PC-9 (cell line): ENCODE measurements at regions not wholly inside any gene's neighbourhood (a gene's known extent, or its start where the extent isn't known, plus 50 kb on each side); places are given as distances from the start of the nearest gene placed in this dataset.

Experiments
- BruUV-seq: library from RNA; stranded (reverse); fragments of 400-500 nt; replicated peaks from 2 replicates; lab custom pipeline; 2021; lab: Mats Ljungman, UMichigan
- CTCF ChIA-PET: fragments of 300-600 bp; sonication (Branson Sonifier 250); formaldehyde crosslinking; loops from one replicate; lab custom pipeline; 2022; ENCODE audit warnings: antibody characterized with exemption; lab: Charles Lee
- POLR2A ChIA-PET: fragments of 300-600 bp; sonication (Branson Sonifier 250); formaldehyde crosslinking; loops from one replicate; lab custom pipeline; 2022; ENCODE audit warnings: antibody characterized with exemption; ENCODE audit not compliant: unreplicated experiment; lab: Charles Lee
- DNase-seq, 2 experiments: peaks; one replicate each; pipeline versions ENCODE4 v3.0.0 to v3.0.0-alpha.2; 2015 to 2022; ENCODE audit warnings: mixed read lengths in 1 of 2
- H2AFZ ChIP-seq: fragments of 200-600 bp; sonication (generic); 2 replicates; pipeline ENCODE4 v1.8.1; 2017; ENCODE audit warnings: antibody characterized with exemption
- H3F3A ChIP-seq: fragments of 200-600 bp; sonication (generic); 2 replicates; pipeline ENCODE4 v1.8.1; 2017; ENCODE audit warnings: antibody characterized with exemption, mild to moderate bottlenecking, low read depth; ENCODE audit not compliant: insufficient read depth
- H3K27ac ChIP-seq: fragments of 200-600 bp; sonication (generic); 2 replicates; pipeline ENCODE4 v1.6.1; 2016; ENCODE audit warnings: mixed run types
- H3K27me3 ChIP-seq: fragments of 200-600 bp; sonication (generic); 2 replicates; pipeline ENCODE4 v1.6.1; 2016; ENCODE audit warnings: low read depth, mixed run types; ENCODE audit not compliant: insufficient read depth
- H3K36me3 ChIP-seq: fragments of 200-600 bp; sonication (generic); 2 replicates; pipeline ENCODE4 v1.6.1; 2016; ENCODE audit warnings: low read depth, mixed run types
- H3K4me1 ChIP-seq: fragments of 200-600 bp; sonication (generic); replicated peaks from 2 replicates; pipeline ENCODE4 v1.6.1; 2016; ENCODE audit warnings: mixed run types; ENCODE audit not compliant: insufficient read depth
- H3K4me2 ChIP-seq: fragments of 200-600 bp; sonication (generic); 2 replicates; pipeline ENCODE4 v1.6.1; 2017; ENCODE audit warnings: mixed run types
- H3K4me3 ChIP-seq: fragments of 200-600 bp; sonication (generic); 2 replicates; pipeline ENCODE4 v1.6.1; 2016; ENCODE audit warnings: mixed run types
- H3K79me2 ChIP-seq: fragments of 200-600 bp; sonication (generic); 2 replicates; pipeline ENCODE4 v1.6.1; 2017; ENCODE audit warnings: low read depth, mixed run types
- H3K9me2 ChIP-seq: fragments of 200-600 bp; sonication (generic); 2 replicates; pipeline ENCODE4 v1.8.1; 2017; ENCODE audit warnings: mild to moderate bottlenecking; ENCODE audit not compliant: insufficient read depth
- H3K9me3 ChIP-seq: fragments of 200-600 bp; sonication (generic); 2 replicates; pipeline ENCODE4 v1.8.1; 2016; ENCODE audit warnings: low read depth; ENCODE audit not compliant: insufficient read depth
- H4K20me1 ChIP-seq: fragments of 200-600 bp; sonication (generic); 2 replicates; pipeline ENCODE4 v1.8.1; 2017; ENCODE audit not compliant: insufficient read depth
- EZH2 ChIP-seq: fragments of 200-600 bp; sonication (generic); IDR thresholded peaks from 2 replicates; pipeline ENCODE4 v1.8.0; 2017; ENCODE audit warnings: antibody characterized with exemption, low read depth
- intact Hi-C: fragments of 100-400 bp; cut with micrococcal nuclease; formaldehyde crosslinking; loops from one replicate; pipeline ENCODE4 v1.10.0; 2022; ENCODE audit not compliant: unreplicated experiment
- TF ChIP-seq, protein P1 (sequence below): fragments of 200-600 bp; sonication (generic); conservative IDR thresholded peaks from 2 replicates; pipeline ENCODE4 v1.6.1; 2017; ENCODE audit warnings: mixed run types, antibody characterized with exemption, mild to moderate bottlenecking, moderate library complexity

GRCh38 chr13:61797397-61797796, 381.7 kb upstream of the PCDH20 start:
- H3K27me3 ChIP-seq: no peaks in the 10 kb centered on the region
- H3F3A ChIP-seq: no peaks in the 10 kb centered on the region
- CTCF ChIA-PET: interaction anchor here (0.6 kb wide), 1 partner anchor 633 kb away, joined by 5 read pairs; no protein-coding TSS in a partner anchor
- DNase-seq: no peak
- H4K20me1 ChIP-seq: no peaks in the 10 kb centered on the region
- no peaks in the 10 kb centered on the region for H3K9me3 ChIP-seq
- H3K79me2 ChIP-seq: no peaks in the 10 kb centered on the region
- BruUV-seq: no TSS peak
- no peaks in the 10 kb centered on the region for H3K4me1 ChIP-seq
- H2AFZ ChIP-seq: no peak overlapping the region
- no peak overlapping the region for H3K4me3 ChIP-seq
- TF ChIP-seq, protein P1, sequence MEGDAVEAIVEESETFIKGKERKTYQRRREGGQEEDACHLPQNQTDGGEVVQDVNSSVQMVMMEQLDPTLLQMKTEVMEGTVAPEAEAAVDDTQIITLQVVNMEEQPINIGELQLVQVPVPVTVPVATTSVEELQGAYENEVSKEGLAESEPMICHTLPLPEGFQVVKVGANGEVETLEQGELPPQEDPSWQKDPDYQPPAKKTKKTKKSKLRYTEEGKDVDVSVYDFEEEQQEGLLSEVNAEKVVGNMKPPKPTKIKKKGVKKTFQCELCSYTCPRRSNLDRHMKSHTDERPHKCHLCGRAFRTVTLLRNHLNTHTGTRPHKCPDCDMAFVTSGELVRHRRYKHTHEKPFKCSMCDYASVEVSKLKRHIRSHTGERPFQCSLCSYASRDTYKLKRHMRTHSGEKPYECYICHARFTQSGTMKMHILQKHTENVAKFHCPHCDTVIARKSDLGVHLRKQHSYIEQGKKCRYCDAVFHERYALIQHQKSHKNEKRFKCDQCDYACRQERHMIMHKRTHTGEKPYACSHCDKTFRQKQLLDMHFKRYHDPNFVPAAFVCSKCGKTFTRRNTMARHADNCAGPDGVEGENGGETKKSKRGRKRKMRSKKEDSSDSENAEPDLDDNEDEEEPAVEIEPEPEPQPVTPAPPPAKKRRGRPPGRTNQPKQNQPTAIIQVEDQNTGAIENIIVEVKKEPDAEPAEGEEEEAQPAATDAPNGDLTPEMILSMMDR: no peak
- no peak for TF ChIP-seq EZH2
- intact Hi-C loops: no loop called here
- POLR2A ChIA-PET: no interaction called here
- H3K4me2 ChIP-seq: no peak overlapping the region
- no peak overlapping the region for H3K27ac ChIP-seq
- H3K36me3 ChIP-seq: no peaks in the 10 kb centered on the region
- no peaks in the 10 kb centered on the region for H3K9me2 ChIP-seq

GRCh38 chr13:61795580-61795979, 379.9 kb upstream of the PCDH20 start:
- POLR2A ChIA-PET: no interaction called here
- CTCF ChIA-PET: no interaction called here
- no peak for TF ChIP-seq EZH2
- TF ChIP-seq, protein P1: no peak
- H3K27ac ChIP-seq: no peak overlapping the region
- H3F3A ChIP-seq: no peaks in the 10 kb centered on the region
- H4K20me1 ChIP-seq: no peaks in the 10 kb centered on the region
- H3K4me2 ChIP-seq: no peak overlapping the region
- no peaks in the 10 kb centered on the region for H3K9me2 ChIP-seq
- DNase-seq: no peak
- no peaks in the 10 kb centered on the region for H3K27me3 ChIP-seq
- H3K9me3 ChIP-seq: no peaks in the 10 kb centered on the region
- intact Hi-C loops: no loop called here
- no peaks in the 10 kb centered on the region for H3K4me1 ChIP-seq
- H3K36me3 ChIP-seq: no peaks in the 10 kb centered on the region
- H3K4me3 ChIP-seq: no peak overlapping the region
- H2AFZ ChIP-seq: no peak overlapping the region
- no peaks in the 10 kb centered on the region for H3K79me2 ChIP-seq
- no TSS peak for BruUV-seq

- BruUV-seq: no TSS peak
Measured at GRCh38 chr13:61779456-61779855, 363.8 kb upstream of the PCDH20 start.

More at GRCh38 chr13:61779456-61779855, 363.8 kb upstream of the PCDH20 start:
- Histone ChIP-seq H3K4me3 (no peak overlapping the region), H3K79me2 (no peaks in the 10 kb centered on the region), H3K9me3 (no peaks in the 10 kb centered on the region), H3K4me1 (no peaks in the 10 kb centered on the region), H3K27me3 (no peaks in the 10 kb centered on the region), H3K9me2 (no peaks in the 10 kb centered on the region), H3F3A (no peaks in the 10 kb centered on the region), H3K36me3 (no peaks in the 10 kb centered on the region), H4K20me1 (no peaks in the 10 kb centered on the region), H3K27ac (no peak overlapping the region), H2AFZ (no peak overlapping the region), H3K4me2 (no peak overlapping the region)
- no peak for TF ChIP-seq EZH2
- TF ChIP-seq, protein P1: no peak
- intact Hi-C loops: no loop called here
- POLR2A ChIA-PET: no interaction called here
- DNase-seq: no peak
- CTCF ChIA-PET: no interaction called here
